ENCODE measurements at regions not wholly inside any gene's neighbourhood (a gene's known extent, or its start where the extent isn't known, plus 50 kb on each side); places are given as distances from the start of the nearest gene placed in this dataset.
A peak's percentile ranks its signal among the peaks of the same experiment; 100 is the strongest.
"Not testable (repeated sequence)": the region's sequence is repeated elsewhere in the genome, so short reads cannot be mapped to it uniquely, and the experiment has no call there.

DNA sequence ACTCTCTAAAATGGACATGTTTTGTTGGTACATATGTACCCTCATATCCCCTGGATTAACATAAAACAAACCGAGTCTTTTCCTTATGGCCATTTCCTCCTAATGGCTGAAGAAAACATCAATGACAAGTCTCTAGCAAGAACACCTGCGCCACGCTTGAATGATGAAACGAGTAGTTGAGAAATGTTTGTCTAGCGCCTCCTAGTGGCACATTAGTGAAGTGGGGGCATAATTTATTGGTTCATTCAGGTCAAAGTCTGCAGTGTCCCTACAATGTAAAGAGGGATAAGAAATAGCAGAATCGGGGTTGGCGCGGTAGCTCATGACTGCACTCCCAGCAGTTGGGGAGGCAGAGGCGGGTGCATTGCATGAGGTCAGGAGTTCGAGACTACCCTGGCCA is 391.8 kb upstream of the USP9Y start:
- DNase-seq = no peak
- no CpG with 5 or more reads among the region's 10 CpGs for WGBS, 2 donors (ENCODE audit: low coverage in 1 of 2)

DNA sequence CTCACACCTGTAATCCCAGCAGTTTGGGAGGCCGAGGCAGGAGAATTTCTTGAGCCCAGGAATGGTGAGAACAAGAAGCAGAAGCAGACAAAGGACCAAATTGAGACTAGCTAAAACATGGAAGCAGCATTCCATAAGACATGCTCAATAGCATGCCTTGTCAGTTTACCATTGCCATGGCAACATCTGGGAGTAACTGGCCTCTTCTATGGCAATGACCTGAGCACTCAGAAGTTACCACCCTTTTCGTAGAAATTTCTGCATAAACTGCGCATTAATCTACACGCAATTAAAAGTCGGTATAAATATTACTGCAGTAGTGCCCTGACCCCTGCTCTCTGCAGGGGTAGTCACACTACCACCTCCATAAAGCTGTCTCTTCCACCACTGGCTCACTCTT is 390.2 kb upstream of the USP9Y start:
- H3K27me3 ChIP-seq = no peaks in the 10 kb centered on the region
- no peaks in the 10 kb centered on the region for H3K4me1 ChIP-seq
- H3K36me3 ChIP-seq = no peaks in the 10 kb centered on the region
- H3K27ac ChIP-seq = no peak overlapping the region
- in situ Hi-C loops (cut with MboI; ENCODE audit: low pct_ligation_motif_present in 1 of 4, low pct_unique_long_range_greater_than_20kb in 1 of 4, low sequenced_read_pairs in 3 of 4) = no loop called here
- TF ChIP-seq, protein P1, sequence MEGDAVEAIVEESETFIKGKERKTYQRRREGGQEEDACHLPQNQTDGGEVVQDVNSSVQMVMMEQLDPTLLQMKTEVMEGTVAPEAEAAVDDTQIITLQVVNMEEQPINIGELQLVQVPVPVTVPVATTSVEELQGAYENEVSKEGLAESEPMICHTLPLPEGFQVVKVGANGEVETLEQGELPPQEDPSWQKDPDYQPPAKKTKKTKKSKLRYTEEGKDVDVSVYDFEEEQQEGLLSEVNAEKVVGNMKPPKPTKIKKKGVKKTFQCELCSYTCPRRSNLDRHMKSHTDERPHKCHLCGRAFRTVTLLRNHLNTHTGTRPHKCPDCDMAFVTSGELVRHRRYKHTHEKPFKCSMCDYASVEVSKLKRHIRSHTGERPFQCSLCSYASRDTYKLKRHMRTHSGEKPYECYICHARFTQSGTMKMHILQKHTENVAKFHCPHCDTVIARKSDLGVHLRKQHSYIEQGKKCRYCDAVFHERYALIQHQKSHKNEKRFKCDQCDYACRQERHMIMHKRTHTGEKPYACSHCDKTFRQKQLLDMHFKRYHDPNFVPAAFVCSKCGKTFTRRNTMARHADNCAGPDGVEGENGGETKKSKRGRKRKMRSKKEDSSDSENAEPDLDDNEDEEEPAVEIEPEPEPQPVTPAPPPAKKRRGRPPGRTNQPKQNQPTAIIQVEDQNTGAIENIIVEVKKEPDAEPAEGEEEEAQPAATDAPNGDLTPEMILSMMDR (IDR thresholded peaks at IDR 0.05) = no peak
- TF ChIP-seq POLR2A (IDR thresholded peaks at IDR 0.05) (no peak), EP300 (IDR thresholded peaks at IDR 0.05; ENCODE audit: low read depth) (no peak), POLR2AphosphoS5 (IDR thresholded peaks at IDR 0.05) (no peak)
- intact Hi-C loops (cut with DNase I; ENCODE audit: low total_unique reads) = no loop called here
- no peak overlapping the region for H3K4me3 ChIP-seq
- 67% methylated on average over 1 of the region's 5 CpGs; no CpG with 5 or more reads in 1 of the 2 donors for WGBS, 2 donors (ENCODE audit: low coverage in 1 of 2)
- no peak for DNase-seq
- H3K9me3 ChIP-seq = no peaks in the 10 kb centered on the region

More for the DNA sequence above, 391.8 kb upstream of the USP9Y start:
- Histone ChIP-seq H3K27me3 (no peaks in the 10 kb centered on the region), H3K36me3 (no peaks in the 10 kb centered on the region), H3K27ac (no peak overlapping the region), H3K4me3 (no peak overlapping the region), H3K9me3 (no peaks in the 10 kb centered on the region), H3K4me1 (no peaks in the 10 kb centered on the region)
- intact Hi-C loops (cut with DNase I; ENCODE audit: low total_unique reads) = no loop called here
- in situ Hi-C loops (cut with MboI; ENCODE audit: low pct_ligation_motif_present in 1 of 4, low pct_unique_long_range_greater_than_20kb in 1 of 4, low sequenced_read_pairs in 3 of 4) = no loop called here
- TF ChIP-seq POLR2A (IDR thresholded peaks at IDR 0.05) = no peak
- TF ChIP-seq, protein P1 (IDR thresholded peaks at IDR 0.05) = peak in 4 of 5 experiments; percentile 45 to 62 (median 46)

- no peak for DNase-seq
- 60% methylated on average over 2 of the region's 7 CpGs; no CpG with 5 or more reads in 1 of the 2 donors for WGBS, 2 donors (ENCODE audit: low coverage in 1 of 2)
- in situ Hi-C loops (cut with MboI; ENCODE audit: low pct_ligation_motif_present in 1 of 4, low pct_unique_long_range_greater_than_20kb in 1 of 4, low sequenced_read_pairs in 3 of 4) (no loop called here), intact Hi-C loops (cut with DNase I; ENCODE audit: low total_unique reads) (no loop called here)
- H3K4me3 ChIP-seq = no peak overlapping the region
- H3K36me3 ChIP-seq = no peaks in the 10 kb centered on the region
- H3K4me1 ChIP-seq = no peaks in the 10 kb centered on the region
- TF ChIP-seq EP300 (IDR thresholded peaks at IDR 0.05; ENCODE audit: low read depth) (no peak), POLR2AphosphoS5 (IDR thresholded peaks at IDR 0.05) (no peak), POLR2A (IDR thresholded peaks at IDR 0.05) (no peak)
- TF ChIP-seq, protein P1 (IDR thresholded peaks at IDR 0.05) = no peak
- no peaks in the 10 kb centered on the region for H3K27me3 ChIP-seq
- H3K27ac ChIP-seq = no peak overlapping the region
- H3K9me3 ChIP-seq = no peaks in the 10 kb centered on the region
Measured at GRCh38 chrY:12327751-12328150, 373.3 kb upstream of the USP9Y start.

DNA sequence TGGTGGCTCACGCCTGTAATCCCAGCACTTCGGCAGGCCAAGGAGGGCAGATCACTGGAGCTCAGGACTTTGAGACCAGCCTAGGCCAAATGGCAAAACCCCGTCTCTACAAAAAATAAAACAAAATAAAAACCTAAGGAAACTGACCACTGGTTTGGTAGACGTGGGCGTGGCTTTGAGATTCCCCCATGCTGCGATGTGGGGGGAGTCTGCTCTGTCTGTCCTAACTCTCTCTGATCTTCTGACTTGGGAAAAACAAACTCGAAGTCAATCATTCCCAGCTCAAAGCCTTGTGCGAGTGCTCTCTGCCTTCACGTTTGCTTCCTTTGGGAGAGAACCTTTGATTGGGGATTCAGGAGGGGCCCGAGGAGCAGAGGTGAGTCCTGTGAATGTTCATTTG is 369.1 kb upstream of the USP9Y start:
- DNase-seq; in situ Hi-C loops (cut with MboI; ENCODE audit: low pct_ligation_motif_present in 1 of 4, low pct_unique_long_range_greater_than_20kb in 1 of 4, low sequenced_read_pairs in 3 of 4); H3K27ac ChIP-seq; H3K4me3 ChIP-seq; H3K4me1 ChIP-seq; intact Hi-C loops (cut with DNase I; ENCODE audit: low total_unique reads); H3K9me3 ChIP-seq; H3K27me3 ChIP-seq; H3K36me3 ChIP-seq: not testable (repeated sequence)
- no CpG with 5 or more reads among the region's 10 CpGs for WGBS, 2 donors (ENCODE audit: low coverage in 1 of 2)

DNA sequence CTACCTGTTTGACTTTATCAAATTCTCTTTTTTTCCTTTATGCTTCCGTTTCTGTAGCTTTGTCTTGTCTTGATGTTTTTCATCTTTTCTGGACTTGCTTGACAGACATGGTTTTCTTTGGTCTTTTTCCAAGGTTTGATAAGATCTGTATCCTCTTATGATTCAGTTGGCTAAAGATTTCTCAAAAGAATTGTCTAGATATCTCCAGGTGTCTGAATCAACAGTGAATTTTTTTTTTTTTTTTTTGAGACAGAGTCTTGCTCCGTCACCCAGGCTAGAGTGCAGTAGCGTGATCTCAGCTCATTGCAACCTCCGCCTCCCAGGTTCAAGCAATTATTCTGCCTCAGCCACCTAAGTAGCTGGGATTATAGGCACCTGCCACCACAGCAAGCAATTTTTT is 357.8 kb upstream of the USP9Y start:
- no peak for DNase-seq
- TF ChIP-seq, protein P1 (IDR thresholded peaks at IDR 0.05) = no peak
- TF ChIP-seq POLR2A (IDR thresholded peaks at IDR 0.05) (no peak), EP300 (IDR thresholded peaks at IDR 0.05; ENCODE audit: low read depth) (no peak)
- WGBS, 2 donors (ENCODE audit: low coverage in 1 of 2) = 98% methylated on average over 4 of the region's 4 CpGs; no CpG with 5 or more reads in 1 of the 2 donors
- in situ Hi-C loops (cut with MboI; ENCODE audit: low pct_ligation_motif_present in 1 of 4, low pct_unique_long_range_greater_than_20kb in 1 of 4, low sequenced_read_pairs in 3 of 4) (no loop called here), intact Hi-C loops (cut with DNase I; ENCODE audit: low total_unique reads) (no loop called here)
- Histone ChIP-seq H3K4me1 (no peaks in the 10 kb centered on the region), H3K9me3 (no peaks in the 10 kb centered on the region), H3K4me3 (no peak overlapping the region), H3K27me3 (no peaks in the 10 kb centered on the region), H3K36me3 (no peaks in the 10 kb centered on the region), H3K27ac (no peak overlapping the region)

Data from transverse colon (tissue), 4 donors.